GM18867 (cell line): ENCODE measurements at regions not wholly inside any gene's neighbourhood (a gene's known extent, or its start where the extent isn't known, plus 50 kb on each side); places are given as distances from the start of the nearest gene placed in this dataset.

Experiments used
- ATAC-seq: cut with Tn5 transposase; IDR thresholded peaks from one replicate; pipeline ENCODE4 v1.9.1; 2021; ENCODE audit warnings: mild to moderate bottlenecking, moderate library complexity; ENCODE audit not compliant: unreplicated experiment

DNA sequence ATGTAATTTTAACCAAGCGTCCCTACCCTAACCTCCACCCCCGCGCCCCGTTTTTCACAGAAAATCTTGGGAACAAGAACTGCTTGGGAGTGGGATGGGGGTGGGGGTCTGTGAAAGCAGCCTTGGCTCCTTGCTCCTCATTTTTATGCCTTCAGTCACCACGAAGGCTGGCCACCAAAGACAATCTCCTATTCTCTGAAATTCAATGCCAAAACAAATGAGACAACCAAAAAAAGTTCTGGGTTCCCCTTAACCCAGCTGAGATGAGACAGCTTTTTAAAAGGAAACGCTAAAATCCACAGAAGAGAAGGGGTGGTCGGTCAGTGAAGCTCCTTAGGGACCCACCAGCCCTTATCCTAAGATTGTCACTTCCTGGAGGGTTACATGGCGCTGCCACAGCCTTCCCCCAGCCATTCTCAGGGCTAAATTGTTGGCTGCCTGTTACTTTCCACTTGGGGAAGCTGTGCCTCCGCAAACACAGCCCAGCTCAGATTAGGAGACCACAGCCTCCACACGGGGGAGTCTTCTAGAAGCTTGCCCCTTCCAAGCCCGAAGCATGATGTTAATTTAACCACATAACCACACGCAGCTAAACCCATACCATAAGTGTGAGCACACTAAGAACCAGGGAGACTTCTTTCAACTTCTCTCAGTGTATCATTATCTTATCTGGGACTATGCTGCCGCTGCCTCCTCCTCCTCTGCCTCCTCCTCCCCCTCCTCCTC lies 136.3 kb downstream of the FOXD1 start:
- ATAC-seq, result no peak

GRCh38 chr5:73311291-73312110 lies 137.1 kb downstream of the FOXD1 start:
- no peak for ATAC-seq

GRCh38 chr5:73307645-73308355 lies 134.8 kb downstream of the TMEM174 start:
- no peak for ATAC-seq

DNA sequence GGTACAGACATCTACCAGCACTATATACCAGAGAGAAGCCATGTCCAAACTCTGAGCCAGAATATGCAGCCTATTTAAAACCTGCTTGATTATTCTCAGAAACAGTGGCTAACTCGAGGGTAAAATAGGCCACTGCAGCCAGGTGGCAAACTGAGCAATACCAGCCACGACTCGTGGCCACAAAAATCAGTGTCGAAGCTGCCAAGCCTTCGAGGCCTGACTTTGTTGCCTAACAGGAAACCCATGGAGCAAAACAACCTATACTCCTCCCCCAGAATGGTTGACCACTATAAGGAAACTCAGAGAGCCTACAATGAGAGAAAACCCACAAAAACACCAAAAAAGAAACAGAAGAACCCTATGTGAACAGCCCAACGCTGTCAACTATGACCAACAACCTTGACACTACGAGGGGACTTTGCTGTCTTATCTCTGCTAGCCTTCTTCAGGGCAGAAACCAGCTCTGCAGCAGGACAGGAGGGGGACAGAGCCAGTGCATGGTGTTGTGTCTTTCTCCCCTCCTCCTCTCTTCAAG lies 133.8 kb downstream of the TMEM174 start:
- no peak for ATAC-seq

DNA sequence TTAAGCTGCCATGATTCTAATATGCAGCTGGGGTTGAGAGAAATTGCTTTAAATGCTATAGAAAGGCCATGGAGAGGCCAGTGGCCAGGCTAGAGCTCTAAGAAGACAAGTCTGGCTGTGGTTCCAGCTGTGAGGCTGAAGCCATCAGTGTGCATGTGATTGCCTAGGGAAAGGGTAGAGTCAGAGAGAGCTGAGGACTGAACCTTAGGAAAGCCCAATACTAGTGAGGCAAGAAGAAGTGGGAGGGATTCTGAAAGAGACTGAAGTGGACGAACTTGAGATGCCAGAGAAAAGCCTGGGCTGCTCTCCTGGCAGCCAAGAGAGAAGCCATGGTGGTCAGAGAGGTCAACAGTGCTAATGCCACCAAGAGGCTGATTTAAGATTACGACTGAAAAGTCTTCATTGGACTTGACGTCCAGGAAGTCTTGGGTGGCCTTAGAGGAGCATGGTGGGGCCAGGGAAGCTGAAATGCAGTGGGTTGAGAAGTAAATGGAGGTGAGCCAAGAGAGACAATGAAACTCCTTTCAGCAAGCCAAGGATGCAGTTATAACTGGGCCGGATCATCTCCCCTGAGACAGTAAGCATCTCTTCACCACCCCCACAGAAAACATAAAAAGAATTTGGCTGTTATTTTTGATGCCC lies 133.2 kb downstream of the TMEM174 start:
- ATAC-seq, result no peak

- ATAC-seq, result no peak
Measured at GRCh38 chr5:73305386-73305785, 132.4 kb downstream of the TMEM174 start.

DNA sequence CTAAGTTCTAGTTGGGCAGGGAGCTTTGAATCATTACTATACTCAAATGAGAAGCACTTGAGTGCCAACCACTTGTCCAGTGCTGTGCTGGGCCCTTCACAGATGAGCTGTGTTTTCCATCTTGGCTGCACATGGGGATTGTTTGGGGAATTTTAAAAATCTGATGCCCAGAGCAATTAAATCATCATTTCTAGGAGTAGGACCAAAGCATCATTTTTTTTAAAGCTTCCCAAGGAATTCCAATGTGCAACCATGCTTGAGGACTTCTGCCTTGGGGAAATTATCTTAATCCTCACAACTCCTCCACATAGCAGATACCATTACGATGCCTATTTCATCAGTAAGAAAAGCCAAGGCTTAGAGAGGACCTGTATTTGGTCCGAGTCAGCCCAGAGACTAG lies 131.4 kb downstream of the TMEM174 start:
- ATAC-seq, result no peak

DNA sequence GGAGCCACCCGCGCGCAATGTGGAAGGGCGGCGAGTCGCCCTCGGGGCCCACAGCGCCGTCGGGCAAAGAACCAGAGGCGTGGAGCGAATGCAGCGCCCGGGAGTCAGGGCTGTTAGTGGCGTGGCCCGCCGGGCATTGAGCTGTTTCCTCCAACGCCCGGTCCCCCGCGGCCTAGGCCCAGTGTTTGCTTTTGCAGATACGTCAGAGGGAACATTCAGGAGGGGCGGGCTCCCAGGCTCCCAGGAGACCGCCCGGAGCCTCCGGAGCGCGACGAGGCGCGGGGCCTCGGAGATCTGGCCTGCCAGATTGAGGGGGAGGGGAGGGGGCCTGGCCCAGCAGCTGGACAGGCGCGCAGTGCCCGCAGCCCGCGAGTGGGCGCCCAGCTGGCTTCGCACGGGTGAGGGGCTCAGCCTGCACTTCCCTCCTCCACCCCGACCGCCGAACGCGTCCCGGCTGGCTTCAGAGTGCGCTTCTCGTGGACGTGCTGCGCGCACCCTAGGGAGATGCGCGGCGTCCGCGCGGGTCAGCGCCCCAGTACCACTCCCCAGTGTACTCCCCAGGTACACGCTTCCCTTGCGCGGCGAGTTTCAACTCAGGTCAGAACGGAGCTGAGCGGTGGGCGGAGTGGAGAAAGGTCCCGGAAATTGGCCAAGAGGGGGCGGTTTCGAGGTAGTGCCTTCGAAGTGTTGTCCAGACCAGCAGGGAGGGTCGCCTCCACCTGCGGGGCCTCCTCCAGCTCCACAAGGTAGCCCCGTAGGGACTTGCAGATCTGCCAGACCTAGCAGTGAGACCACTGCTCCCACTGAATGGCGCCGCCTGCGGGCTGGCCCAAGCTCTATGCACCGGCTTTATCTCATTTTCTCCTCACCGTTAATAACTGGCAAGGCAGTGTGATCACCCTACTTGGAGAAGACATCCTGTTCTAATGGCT lies 130.4 kb downstream of the TMEM174 start:
- ATAC-seq, result no peak

GRCh38 chr5:73302797-73303147 lies 129.8 kb downstream of the TMEM174 start:
- ATAC-seq, result no peak

DNA sequence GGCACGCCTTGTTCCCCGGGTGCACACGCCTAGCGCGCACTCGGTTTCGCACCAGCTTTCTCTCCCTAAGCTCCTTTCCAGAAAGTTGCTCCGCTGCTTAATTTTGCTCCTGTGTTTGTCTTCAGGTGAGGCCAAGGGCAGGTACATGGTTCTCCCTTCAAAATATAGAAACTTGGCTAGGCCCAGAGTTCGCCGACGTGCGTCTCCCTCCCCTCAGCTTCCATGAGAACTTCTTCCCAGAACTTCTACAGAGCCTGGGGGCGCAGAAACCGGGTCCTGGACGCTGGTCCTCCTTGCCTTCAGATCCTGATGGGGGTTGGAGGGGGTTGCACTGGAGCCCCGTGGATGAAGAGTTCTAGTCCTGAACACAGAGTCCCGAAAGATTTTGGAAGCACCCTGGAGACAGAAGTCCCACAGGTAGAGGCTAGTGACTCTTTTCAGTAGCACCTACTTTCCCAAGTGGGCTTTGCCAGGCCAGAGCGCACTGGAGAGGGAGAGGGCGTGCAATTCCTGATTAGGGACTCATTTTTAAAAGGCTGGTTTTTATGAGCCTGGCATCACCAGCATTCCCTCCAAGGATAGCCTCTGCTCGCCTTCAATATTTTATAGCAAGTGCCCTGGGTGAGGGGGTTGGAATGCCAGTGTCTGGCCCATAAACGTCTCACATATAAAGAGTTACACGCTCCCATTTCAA lies 128.4 kb downstream of the TMEM174 start:
- ATAC-seq, result no peak

DNA sequence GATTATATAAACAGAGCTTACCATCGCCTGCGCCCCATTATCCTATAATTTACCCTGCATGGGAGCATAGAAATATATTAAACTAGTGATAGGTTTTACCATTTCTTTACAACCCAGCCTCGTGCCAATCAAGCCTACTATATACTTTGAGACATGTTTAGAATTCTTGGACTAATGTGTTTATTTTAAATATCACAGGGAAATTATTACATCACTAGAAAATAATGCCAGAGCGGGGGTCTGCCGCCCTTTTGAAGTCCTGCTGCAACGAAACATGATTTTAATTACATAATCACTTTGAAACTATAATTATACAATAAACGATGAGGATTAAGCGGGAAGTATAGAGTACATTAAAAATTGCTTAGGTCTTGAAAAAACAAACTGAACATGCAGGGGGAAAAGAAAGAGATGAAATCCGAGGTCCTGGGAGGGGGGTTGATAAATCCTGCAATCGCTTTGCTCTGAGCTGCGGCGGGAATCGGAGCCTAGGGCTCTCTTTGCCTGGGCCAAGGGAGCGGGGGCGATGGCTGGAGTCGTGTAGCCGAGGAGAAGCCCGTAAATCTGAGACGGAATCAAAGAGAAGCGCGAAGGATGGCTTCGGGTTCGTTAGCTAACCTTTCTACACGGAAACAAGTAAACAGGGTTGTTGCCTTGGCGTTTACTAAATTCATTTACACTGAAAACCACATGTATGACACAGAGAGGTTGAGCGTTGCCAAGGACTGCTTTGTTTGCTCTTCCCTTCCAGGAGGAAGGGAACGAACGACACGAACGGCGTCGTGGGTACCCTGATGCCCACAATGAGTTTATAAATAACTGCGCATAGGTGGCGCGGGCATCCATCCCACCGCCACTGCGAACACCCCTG lies 127.6 kb downstream of the TMEM174 start:
- ATAC-seq, result no peak

DNA sequence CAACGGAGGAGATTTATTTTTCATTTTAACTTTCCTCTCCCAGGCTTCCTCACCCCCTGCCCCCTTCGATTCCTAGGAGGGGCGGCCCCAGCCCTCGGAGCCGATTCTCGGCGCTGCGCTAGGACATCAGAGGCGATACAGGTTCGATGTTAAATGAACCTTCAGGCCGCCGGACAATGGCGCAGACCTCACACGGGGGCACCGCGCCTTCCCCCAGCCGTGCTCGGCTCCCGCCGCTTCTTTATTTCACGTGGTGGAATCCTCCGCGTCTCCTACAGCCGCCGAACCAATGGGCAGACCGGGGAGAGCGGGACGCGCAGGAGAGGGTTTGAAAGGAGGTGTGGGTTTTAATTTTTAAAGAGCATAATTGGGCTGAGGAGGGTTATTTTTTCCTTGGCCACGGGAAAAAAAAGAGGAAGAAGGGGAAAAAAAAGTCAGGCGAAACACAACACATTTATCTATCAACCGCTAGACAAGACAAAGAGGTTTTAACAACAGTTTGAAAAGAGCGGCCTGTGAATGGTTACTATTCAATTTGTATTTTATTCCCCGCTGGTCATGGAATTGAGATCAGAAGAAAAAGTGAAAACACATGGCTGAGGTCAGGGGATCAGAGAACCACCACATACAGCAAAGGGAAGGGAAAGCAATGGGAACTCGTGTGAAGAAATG lies 126.8 kb downstream of the TMEM174 start:
- ATAC-seq, result no peak

- ATAC-seq, result no peak
Measured at GRCh38 chr5:73298772-73299630, 126.0 kb downstream of the TMEM174 start.

- no peak for ATAC-seq
Measured at GRCh38 chr5:73298251-73298771, 125.3 kb downstream of the TMEM174 start.

DNA sequence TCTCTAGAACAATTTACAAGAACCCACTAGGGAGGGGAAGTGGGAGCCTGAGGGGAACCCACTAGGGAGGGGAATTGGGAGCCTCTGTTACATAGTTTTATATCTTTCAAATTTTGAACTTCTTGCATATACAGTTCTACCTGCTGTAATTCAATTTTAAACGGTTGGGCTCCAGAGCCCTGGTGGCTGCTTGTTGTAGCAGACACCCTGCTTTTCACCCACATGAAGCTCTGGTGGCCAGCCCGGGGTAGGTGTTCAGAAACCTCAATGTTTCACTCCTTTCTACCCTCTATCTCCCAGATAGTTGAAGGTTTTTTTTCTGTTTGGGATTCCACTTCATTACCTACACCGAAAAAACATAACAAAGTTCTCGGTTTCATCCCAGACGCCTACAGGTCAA lies 124.4 kb downstream of the TMEM174 start:
- ATAC-seq, result no peak

DNA sequence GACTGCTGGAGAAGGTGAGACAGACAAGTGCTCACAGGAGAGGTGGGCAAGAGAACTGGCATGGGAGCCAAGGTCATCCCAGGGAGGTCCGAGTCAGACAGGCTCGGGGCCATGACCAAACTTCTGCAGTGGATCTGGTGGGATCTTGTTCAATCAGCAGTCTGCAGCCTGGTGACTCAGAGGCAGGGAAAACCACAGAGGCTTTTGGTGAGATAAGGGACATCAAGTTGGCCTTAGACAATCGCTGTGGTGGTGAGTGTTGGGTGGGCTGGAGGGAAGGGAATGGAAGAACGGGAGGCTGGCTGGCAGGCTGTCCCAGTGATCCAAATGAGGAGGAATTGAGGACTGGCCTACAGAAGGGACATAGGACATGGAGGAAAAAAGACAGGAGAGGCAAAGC lies 123.8 kb downstream of the TMEM174 start:
- ATAC-seq, result no peak

DNA sequence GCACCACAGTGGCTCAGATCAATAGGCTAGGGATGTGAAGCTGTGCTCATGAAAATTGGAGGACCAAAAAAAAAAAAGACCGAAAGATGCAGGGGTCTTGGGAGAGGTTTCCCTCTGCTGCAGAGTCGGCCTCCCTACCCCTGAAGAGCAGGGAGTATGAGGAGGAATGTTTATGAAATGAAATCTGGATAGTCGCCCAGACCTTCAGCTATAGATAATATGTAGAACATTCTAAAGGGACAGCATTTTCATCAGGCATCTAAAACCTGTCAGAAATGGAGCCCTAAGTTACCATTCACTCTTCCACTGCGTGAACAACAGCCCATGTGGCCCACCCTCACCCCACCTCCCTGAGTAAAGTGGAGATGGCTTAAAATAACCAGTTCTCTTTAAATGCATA lies 122.9 kb downstream of the TMEM174 start:
- ATAC-seq, result no peak
